Left lung (tissue), 4 donors: ENCODE measurements at regions not wholly inside any gene's neighbourhood (a gene's known extent, or its start where the extent isn't known, plus 50 kb on each side); places are given as distances from the start of the nearest gene placed in this dataset.

ENCODE experiments used
- ATAC-seq: fragments of 200-7000 bp; cut with Tn5 transposase; one replicate; pipeline ENCODE4 v1.9.1; 2020; ENCODE audit warnings: moderate library complexity
- DNase-seq, 4 donors: peaks; one replicate each; pipeline ENCODE4 v3.0.0-alpha.2; 2013 to 2020
- H3K27ac ChIP-seq, 2 donors: fragments of 200-600 bp; sonication (generic) in 1 of 2; one replicate each; pipeline versions ENCODE4 v1.5.0 to v1.8.0; 2020 to 2021
- H3K27me3 ChIP-seq, 2 donors: fragments of 200-600 bp; sonication (generic) in 1 of 2; one replicate each; pipeline versions ENCODE4 v1.5.0 to v1.8.0; 2020 to 2021
- H3K36me3 ChIP-seq, 2 donors: fragments of 200-600 bp; sonication (generic) in 1 of 2; one replicate each; pipeline versions ENCODE4 v1.5.0 to v1.8.0; 2020 to 2021
- H3K4me1 ChIP-seq, 2 donors: fragments of 200-600 bp; one replicate each; pipeline ENCODE4 v1.8.0; 2021
- H3K4me3 ChIP-seq, 2 donors: fragments of 200-600 bp; sonication (generic) in 1 of 2; one replicate each; pipeline versions ENCODE4 v1.5.0 to v1.8.0; 2020 to 2021; ENCODE audit warnings: mild to moderate bottlenecking in 1 of 2
- H3K9me3 ChIP-seq, 2 donors: fragments of 200-600 bp; sonication (generic) in 1 of 2; one replicate each; pipeline versions ENCODE4 v1.5.0 to v1.8.0; 2020 to 2021
- intact Hi-C, 2 donors: fragments of 100-400 bp; cut with DNase I; formaldehyde crosslinking; loops; one replicate each; pipeline versions ENCODE4 v1.11.2 to v1.14.2; 2022
- TF ChIP-seq, protein P1 (sequence below), 2 donors: fragments of 200-600 bp; sonication (generic) in 1 of 2; IDR thresholded peaks; one replicate each; pipeline versions ENCODE4 v1.5.0 to v1.8.0; 2021; ENCODE audit warnings: antibody characterized with exemption in 2 of 2
- donor health status: DM: no; HTN: yes; CAD: no.
- donor health status: DM: no; HTN: no; CAD: no.

- no peak for DNase-seq
- Histone ChIP-seq H3K9me3 (no peaks in the 10 kb centered on the region), H3K4me3 (no peak overlapping the region), H3K36me3 (no peaks in the 10 kb centered on the region), H3K27me3 (no peaks in the 10 kb centered on the region), H3K27ac (no peak overlapping the region), H3K4me1 (no peaks in the 10 kb centered on the region)
- TF ChIP-seq, protein P1, sequence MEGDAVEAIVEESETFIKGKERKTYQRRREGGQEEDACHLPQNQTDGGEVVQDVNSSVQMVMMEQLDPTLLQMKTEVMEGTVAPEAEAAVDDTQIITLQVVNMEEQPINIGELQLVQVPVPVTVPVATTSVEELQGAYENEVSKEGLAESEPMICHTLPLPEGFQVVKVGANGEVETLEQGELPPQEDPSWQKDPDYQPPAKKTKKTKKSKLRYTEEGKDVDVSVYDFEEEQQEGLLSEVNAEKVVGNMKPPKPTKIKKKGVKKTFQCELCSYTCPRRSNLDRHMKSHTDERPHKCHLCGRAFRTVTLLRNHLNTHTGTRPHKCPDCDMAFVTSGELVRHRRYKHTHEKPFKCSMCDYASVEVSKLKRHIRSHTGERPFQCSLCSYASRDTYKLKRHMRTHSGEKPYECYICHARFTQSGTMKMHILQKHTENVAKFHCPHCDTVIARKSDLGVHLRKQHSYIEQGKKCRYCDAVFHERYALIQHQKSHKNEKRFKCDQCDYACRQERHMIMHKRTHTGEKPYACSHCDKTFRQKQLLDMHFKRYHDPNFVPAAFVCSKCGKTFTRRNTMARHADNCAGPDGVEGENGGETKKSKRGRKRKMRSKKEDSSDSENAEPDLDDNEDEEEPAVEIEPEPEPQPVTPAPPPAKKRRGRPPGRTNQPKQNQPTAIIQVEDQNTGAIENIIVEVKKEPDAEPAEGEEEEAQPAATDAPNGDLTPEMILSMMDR (IDR thresholded peaks at IDR 0.05): no peak
- intact Hi-C loops: no loop called here
- ATAC-seq: no peak
These were observed 77.5 kb upstream of the ANK3 start for GRCh38 chr10:60467202-60467546.

- TF ChIP-seq, protein P1 (IDR thresholded peaks at IDR 0.05): no peak
- intact Hi-C loops: no loop called here
- no peak for ATAC-seq
These were observed 76.9 kb upstream of the ANK3 start for GRCh38 chr10:60466267-60467201.

GRCh38 chr10:60465801-60466200 is 76.1 kb upstream of the ANK3 start:
- intact Hi-C loops: no loop called here
- Histone ChIP-seq H3K9me3 (no peaks in the 10 kb centered on the region), H3K4me1 (no peaks in the 10 kb centered on the region), H3K27ac (no peak overlapping the region), H3K27me3 (no peaks in the 10 kb centered on the region), H3K36me3 (no peaks in the 10 kb centered on the region), H3K4me3 (no peak overlapping the region)
- no peak for DNase-seq
- ATAC-seq: no peak
- TF ChIP-seq, protein P1 (IDR thresholded peaks at IDR 0.05): no peak

More at GRCh38 chr10:60466267-60467201, 76.9 kb upstream of the ANK3 start:
- Histone ChIP-seq H3K27ac (no peak overlapping the region), H3K36me3 (no peaks in the 10 kb centered on the region), H3K4me1 (no peaks in the 10 kb centered on the region), H3K27me3 (no peaks in the 10 kb centered on the region), H3K4me3 (no peak overlapping the region), H3K9me3 (no peaks in the 10 kb centered on the region)
- no peak for DNase-seq

- intact Hi-C loops: no loop called here
- H3K27me3 ChIP-seq: no peaks in the 10 kb centered on the region
- H3K4me1 ChIP-seq: no peaks in the 10 kb centered on the region
- DNase-seq (no peak), ATAC-seq (no peak)
- no peak overlapping the region for H3K4me3 ChIP-seq
- no peaks in the 10 kb centered on the region for H3K9me3 ChIP-seq
- TF ChIP-seq, protein P1 (IDR thresholded peaks at IDR 0.05): no peak
- no peak overlapping the region for H3K27ac ChIP-seq
- H3K36me3 ChIP-seq: no peaks in the 10 kb centered on the region
These were observed 75.0 kb upstream of the ANK3 start for GRCh38 chr10:60464659-60465058.

DNA sequence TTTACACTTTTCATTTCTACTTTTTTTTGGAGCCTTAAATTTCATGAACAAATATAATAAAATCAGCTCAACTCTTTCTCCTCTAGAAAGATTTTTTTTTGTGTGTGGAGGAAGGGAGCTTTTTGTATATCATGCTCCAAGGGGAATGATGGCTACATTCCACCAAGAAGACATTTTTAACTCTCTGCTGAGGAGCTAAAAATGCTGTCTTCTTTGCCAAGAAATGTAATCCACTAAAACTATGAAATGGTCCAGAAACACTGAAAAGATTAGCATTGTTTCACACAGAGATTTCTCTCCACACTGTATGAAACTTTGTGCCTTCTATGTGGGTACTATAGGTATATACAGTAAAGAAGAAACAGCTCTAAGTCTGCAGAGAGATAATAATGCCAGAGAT is 74.1 kb upstream of the ANK3 start:
- intact Hi-C loops: no loop called here
- no peaks in the 10 kb centered on the region for H3K9me3 ChIP-seq
- TF ChIP-seq, protein P1 (IDR thresholded peaks at IDR 0.05): no peak
- no peaks in the 10 kb centered on the region for H3K27me3 ChIP-seq
- H3K27ac ChIP-seq: no peak overlapping the region
- H3K4me1 ChIP-seq: no peaks in the 10 kb centered on the region
- DNase-seq (no peak), ATAC-seq (no peak)
- H3K4me3 ChIP-seq: no peak overlapping the region
- H3K36me3 ChIP-seq: no peaks in the 10 kb centered on the region
